A549 (cell line): ENCODE measurements at regions not wholly inside any gene's neighbourhood (a gene's known extent, or its start where the extent isn't known, plus 50 kb on each side); places are given as distances from the start of the nearest gene placed in this dataset.

ENCODE experiments used
- CTCF ChIP-seq: fragments of >200 bp; sonication (Bioruptor Twin); formaldehyde crosslinking; IDR thresholded peaks from 3 replicates; pipeline ENCODE4 v1.5.1; 2016
- MAZ ChIP-seq: fragments of 150-350 bp; IDR thresholded peaks from 2 replicates; pipeline ENCODE4 v1.6.1; 2014; ENCODE audit warnings: antibody characterized with exemption, low read depth, low read length, borderline replicate concordance

GRCh38 chr3:178112134-178112533 is 424.1 kb upstream of the KCNMB2 start:
- no peak for TF ChIP-seq CTCF
- no peak for TF ChIP-seq MAZ
